Retinal pigment epithelial cell (primary cell): ENCODE measurements at regions not wholly inside any gene's neighbourhood (a gene's known extent, or its start where the extent isn't known, plus 50 kb on each side); places are given as distances from the start of the nearest gene placed in this dataset.
"Not testable (repeated sequence)": the region's sequence is repeated elsewhere in the genome, so short reads cannot be mapped to it uniquely, and the experiment has no call there.

Experiments
- DNase-seq: peaks from one replicate; pipeline ENCODE4 v3.0.0-alpha.2; 2010; ENCODE audit warnings: low read depth
- H3K4me3 ChIP-seq: 2 replicates; pipeline ENCODE4 v1.5.1; 2011; ENCODE audit warnings: mild to moderate bottlenecking, low read length, control low read depth, moderate library complexity
- TF ChIP-seq, protein P1 (sequence below): conservative IDR thresholded peaks from 2 replicates; pipeline ENCODE4 v1.5.1; 2011; ENCODE audit warnings: low read depth, low read length, control low read depth, inconsistent platforms

DNA sequence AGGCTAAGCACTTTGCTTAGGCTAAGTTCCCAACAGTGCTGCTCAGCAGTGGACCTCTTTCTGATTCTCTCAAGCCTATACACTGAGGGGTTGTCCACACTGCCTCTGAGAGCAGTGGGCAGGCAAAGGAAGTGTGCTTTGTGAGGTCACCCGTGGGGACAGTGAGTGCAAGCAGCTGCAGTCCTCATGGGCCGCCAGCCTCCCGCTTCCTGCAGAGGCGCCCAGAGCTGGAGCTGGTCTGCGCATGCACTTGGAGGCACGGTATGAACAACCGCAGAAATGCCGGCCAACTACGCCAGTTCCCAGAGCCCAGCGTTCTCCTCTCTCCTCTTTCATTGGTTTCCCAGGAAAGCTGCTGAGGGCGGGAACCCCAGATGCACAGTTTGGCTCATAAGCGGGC is 149.5 kb upstream of the DLX2 start:
- DNase-seq: no peak
- H3K4me3 ChIP-seq: no peak overlapping the region
- TF ChIP-seq, protein P1, sequence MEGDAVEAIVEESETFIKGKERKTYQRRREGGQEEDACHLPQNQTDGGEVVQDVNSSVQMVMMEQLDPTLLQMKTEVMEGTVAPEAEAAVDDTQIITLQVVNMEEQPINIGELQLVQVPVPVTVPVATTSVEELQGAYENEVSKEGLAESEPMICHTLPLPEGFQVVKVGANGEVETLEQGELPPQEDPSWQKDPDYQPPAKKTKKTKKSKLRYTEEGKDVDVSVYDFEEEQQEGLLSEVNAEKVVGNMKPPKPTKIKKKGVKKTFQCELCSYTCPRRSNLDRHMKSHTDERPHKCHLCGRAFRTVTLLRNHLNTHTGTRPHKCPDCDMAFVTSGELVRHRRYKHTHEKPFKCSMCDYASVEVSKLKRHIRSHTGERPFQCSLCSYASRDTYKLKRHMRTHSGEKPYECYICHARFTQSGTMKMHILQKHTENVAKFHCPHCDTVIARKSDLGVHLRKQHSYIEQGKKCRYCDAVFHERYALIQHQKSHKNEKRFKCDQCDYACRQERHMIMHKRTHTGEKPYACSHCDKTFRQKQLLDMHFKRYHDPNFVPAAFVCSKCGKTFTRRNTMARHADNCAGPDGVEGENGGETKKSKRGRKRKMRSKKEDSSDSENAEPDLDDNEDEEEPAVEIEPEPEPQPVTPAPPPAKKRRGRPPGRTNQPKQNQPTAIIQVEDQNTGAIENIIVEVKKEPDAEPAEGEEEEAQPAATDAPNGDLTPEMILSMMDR: no peak

DNA sequence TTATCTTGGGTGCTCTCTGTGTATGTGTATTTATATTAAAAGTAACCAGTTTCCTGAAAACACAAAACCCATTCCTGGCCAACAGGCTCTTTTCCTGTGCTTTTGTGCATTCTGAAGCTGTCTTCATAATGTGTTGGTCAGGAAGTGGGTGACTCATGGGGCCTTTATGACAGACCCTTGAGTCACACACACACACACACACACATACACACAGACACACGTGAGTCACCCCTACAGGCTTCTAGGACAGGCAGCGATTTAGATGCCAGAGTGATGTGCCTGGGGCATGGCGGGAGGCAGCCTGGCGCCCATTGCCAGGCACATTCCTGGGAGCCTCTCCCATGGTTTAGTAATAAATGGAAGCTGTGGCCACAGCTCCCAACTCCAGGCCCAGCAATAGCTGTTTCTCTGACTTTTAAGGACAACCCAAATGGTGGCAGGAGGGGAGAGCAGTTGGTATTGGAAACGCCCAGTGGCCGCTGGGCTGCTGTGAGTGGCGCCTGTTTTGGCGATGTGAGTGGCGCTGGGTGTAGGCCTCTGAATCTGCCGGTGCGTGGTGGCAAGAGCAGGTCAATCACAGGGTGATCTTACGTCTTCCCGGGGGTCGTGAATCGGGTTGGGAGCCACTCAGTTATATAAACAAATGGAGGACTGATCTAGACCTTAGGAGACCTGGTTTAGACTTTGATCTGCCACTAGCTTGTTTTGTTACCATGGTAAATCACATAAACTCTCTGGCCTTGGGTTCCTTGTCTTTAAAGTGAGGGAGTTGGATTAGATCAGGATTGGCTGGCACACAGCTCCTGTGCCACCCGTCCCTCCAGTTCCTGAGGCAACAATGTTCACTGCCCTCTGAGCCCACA is 150.7 kb upstream of the DLX2 start:
- H3K4me3 ChIP-seq: no peak overlapping the region
- peak; percentile 97 for DNase-seq
- TF ChIP-seq, protein P1: no peak

DNA sequence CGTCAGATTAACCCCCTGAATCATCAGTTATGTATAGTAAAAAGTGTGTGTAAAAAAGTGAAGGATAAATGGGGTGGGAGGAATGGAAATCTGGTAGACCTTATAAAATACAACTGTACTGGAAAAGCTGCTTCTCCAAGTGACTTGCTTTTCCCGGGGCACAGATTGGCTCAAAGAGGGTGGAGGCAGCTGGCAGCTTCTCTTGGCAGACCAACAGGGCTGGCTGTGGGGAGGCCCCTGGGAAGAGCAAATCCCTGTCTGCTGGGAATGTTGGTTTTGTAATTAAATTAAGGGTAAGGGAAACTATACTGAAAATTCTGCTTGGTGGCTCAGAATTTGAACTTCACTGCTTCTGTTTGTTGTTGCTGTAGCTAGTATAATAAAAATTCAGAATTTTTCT is 154.2 kb upstream of the DLX2 start:
- H3K4me3 ChIP-seq: no peak overlapping the region
- no peak for DNase-seq
- TF ChIP-seq, protein P1: no peak

DNA sequence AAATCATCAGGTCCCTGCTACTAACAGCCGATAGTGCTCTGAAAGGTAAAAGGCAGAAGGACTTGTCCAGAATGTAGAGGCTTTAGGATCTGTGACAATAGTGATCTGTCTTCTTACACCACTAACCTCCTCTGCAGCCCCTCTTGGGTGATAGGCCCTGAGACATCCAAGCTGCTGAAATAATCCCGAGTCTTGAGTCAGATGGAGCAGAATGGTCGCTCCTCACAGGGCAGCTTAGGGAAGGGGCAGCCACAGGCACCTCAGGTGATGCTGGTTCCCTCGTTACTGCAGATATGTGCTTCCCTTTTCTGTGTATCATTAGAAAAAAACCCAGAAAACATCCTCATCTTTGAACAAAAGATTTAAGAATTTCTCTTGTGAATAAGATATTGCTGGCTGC is 157.1 kb upstream of the DLX2 start:
- no peak overlapping the region for H3K4me3 ChIP-seq
- DNase-seq: no peak
- TF ChIP-seq, protein P1: no peak

DNA sequence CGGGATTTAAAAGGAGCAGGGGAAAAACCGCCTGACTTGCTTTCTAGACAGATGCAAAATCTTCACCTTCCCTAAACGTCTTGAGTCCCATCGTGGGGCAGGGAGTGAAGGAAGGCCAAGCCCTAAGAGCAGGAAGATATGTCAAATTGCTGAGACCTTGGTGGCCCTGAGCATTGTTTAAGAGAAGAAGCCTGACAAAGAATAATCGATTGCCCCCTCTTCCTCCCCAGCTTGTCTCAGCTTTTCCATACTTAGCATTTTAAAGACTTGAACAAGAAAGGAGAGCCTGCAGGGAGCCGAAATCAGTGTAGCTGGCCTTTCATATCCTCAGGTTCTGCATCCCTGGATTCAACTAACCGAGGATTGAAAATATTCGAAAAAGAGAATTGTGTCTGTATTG is 157.6 kb upstream of the DLX2 start:
- H3K4me3 ChIP-seq: no peak overlapping the region
- TF ChIP-seq, protein P1: no peak
- no peak for DNase-seq

DNA sequence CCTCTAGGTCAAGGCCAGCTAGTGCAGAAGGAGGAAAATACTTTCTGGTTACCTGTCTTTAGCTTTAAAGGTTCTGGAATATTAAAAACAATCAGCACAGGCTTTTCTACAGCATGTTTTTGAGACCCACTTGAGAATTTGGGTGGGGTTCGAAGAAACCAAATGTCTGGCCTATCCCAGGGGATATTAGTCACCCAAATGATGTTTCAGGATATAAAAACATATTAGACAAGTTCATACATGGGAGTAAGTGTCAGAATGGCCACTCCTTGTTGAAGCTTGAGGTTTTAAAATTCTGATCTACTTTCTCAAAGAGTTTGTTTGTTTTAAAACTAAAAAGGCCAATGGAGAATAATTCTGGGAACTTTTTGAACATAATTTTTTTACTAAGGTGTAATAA is 158.6 kb upstream of the DLX2 start:
- no peak overlapping the region for H3K4me3 ChIP-seq
- DNase-seq: no peak
- TF ChIP-seq, protein P1: no peak

DNA sequence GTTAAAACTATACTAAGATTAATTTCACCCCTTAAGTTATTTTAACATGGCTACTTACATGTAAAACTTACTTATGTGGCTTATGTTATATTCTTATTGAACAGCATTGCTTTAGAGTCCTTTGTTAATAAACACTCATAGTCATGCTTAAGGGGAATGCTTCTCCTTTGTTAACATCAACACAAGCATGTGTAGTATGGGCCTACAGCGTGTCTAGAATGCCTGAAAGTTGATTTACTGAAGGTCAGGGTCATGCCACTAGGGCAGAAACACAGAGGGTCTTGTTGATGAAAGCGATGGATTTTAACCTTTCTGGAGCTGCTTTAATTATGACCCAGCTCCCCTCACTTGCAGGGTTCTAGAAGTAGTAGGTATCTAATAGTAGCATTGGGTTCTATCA is 159.8 kb upstream of the DLX2 start:
- TF ChIP-seq, protein P1: no peak
- no peak overlapping the region for H3K4me3 ChIP-seq
- no peak for DNase-seq

DNA sequence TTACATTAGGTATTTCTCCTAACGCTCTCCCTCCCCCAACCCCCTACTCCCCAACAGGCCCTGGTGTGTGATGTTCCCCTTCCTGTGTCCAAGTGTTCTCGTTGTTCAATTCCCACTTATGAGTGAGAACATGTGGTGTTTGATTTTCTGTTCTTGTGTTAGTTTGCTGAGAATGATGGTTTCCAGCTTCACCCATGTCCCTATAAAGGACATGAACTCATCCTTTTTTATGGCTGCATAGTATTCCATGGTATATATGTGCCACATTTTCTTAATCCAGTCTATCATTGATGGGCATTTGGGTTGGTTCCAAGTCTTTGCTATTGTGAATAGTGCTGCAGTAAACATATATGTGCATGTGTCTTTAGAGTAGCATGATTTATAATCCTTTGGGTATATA is 162.1 kb upstream of the DLX2 start:
- DNase-seq, H3K4me3 ChIP-seq: not testable (repeated sequence)

DNA sequence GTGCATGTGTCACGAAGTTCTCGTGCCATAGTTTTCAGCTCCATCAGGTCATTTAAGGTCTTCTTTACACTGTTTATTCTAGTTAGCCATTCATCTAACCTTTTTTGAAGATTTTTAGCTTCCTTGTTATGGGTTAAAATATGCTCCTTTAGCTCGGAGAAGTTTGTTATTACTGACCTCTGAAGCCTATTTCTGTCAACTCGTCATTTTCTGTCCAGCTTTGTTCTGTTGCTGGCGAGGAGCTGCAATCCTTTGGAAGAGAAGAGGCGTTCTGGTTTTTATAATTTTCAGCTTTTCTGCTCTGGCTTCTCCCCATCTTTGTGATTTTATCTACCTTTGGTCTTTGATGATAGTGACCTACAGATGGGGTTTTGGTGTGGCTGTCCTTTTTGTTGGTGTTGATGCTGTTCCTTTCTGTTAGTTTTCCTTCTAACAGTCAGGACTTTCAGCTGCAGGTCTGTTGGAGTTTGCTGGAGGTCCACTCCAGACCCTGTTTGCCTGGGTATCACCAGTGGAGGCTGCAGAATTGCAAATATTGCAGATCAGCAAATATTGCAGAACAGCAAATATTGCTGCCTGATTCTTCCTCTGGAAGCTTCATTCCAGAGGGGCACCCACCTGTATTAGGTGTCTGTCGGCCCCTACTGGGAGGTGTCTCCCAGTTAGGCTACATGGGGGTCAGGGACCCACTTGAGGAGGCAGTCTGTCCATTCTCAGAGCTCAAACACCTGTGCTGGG is 157.7 kb upstream of the ITGA6 start:
- not testable (repeated sequence) for DNase-seq, H3K4me3 ChIP-seq
